Fibroblast of the aortic adventitia (primary cell): ENCODE measurements at regions not wholly inside any gene's neighbourhood (a gene's known extent, or its start where the extent isn't known, plus 50 kb on each side); places are given as distances from the start of the nearest gene placed in this dataset.

ENCODE experiments used
- DNase-seq: peaks from one replicate; pipeline ENCODE4 v3.0.0-alpha.2; 2010; ENCODE audit warnings: low read depth
- H3K4me3 ChIP-seq: 2 replicates; pipeline ENCODE4 v1.5.1; 2011; ENCODE audit warnings: low read depth, mild to moderate bottlenecking, control low read depth, low read length, moderate library complexity
- TF ChIP-seq, protein P1 (sequence below): IDR thresholded peaks from 2 replicates; pipeline ENCODE4 v1.5.1; 2011; ENCODE audit warnings: mild to moderate bottlenecking, low read length, control low read depth, inconsistent platforms; ENCODE audit not compliant: insufficient read depth

DNA sequence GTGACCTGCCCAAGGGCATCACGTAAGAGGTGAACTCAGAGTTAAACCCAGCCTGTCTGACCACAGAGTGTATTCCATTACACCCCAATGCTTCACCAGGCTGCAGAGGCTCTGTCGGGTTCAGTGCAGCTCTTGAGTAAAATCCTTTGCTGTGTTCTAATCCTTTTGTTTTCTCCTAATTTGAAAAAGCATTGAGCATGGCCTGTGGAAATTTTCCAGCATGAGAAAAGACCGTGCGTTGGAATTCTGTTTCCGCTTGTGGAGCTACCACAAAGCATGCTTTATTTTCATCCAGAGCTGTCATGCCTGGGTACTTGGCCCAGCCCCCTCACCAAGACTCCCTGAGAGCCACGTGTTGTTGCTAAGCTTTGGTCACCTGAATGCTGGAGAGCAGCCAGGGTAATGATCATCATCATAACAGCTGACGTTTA is 317.6 kb downstream of the PRDM2 start:
- DNase-seq, result no peak
- H3K4me3 ChIP-seq, result no peak overlapping the region
- TF ChIP-seq, protein P1, sequence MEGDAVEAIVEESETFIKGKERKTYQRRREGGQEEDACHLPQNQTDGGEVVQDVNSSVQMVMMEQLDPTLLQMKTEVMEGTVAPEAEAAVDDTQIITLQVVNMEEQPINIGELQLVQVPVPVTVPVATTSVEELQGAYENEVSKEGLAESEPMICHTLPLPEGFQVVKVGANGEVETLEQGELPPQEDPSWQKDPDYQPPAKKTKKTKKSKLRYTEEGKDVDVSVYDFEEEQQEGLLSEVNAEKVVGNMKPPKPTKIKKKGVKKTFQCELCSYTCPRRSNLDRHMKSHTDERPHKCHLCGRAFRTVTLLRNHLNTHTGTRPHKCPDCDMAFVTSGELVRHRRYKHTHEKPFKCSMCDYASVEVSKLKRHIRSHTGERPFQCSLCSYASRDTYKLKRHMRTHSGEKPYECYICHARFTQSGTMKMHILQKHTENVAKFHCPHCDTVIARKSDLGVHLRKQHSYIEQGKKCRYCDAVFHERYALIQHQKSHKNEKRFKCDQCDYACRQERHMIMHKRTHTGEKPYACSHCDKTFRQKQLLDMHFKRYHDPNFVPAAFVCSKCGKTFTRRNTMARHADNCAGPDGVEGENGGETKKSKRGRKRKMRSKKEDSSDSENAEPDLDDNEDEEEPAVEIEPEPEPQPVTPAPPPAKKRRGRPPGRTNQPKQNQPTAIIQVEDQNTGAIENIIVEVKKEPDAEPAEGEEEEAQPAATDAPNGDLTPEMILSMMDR, result no peak

DNA sequence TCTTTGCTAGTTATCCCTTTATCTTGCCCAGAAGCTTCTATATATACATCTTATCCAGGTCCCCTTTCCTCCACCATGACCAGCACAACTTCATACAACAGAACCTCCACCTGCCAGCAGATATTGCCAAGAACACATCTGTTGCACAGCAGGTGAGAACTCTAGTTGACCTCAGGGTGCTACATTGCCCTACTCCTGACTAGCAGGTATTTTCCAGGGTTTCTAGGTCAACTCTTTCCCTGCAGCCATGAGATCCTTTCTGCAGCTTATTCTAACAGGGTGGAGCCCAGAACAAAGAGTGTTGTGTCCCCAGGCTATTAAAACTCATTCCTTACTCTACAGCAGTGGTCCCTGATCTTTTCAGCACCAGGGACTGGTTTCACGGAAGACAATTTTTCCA is 319.5 kb downstream of the PRDM2 start:
- TF ChIP-seq, protein P1, result no peak
- no peak overlapping the region for H3K4me3 ChIP-seq
- no peak for DNase-seq

DNA sequence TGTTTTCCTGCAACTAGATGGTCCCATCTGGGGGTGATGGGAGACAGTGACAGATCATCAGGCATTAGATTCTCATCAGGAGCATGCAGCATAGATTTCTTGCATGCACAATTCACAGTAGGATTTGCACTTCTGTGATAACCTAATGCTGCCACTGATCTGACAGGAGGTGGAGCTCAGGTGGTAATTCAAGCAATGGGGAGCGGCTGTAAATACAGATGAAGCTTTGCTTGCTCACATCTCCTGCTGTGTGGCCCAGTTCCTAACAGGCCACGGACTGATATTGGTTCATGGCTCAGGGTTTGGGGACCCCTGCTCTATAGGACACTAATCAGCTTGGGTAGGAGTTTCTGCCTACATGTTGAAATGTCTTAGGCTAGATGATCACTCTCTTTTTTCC is 320.0 kb downstream of the PRDM2 start:
- TF ChIP-seq, protein P1, result no peak
- no peak overlapping the region for H3K4me3 ChIP-seq
- DNase-seq, result no peak

- TF ChIP-seq, protein P1, result no peak
- H3K4me3 ChIP-seq, result no peak overlapping the region
- DNase-seq, result no peak
Measured at GRCh38 chr1:14027099-14027498, 327.1 kb downstream of the PRDM2 start.

DNA sequence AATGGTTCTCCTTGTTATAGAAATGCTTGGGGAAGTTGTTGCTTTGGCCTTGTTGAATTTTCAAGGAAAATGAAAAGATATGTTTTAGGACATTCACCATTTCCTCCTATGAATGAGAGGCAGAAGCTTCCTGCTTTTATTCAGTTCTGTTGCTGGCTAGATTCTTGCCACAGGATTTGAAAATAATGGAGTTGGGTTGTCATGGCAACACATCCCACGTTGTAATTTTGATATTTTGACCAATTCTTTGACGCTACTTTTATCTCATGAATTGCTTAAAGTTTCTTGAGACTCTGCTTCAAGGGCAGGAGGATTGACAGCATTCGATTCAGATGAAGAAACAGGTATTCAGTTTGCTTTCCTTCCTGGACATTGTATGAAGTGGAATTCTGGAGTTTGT is 331.5 kb downstream of the PRDM2 start:
- H3K4me3 ChIP-seq, result no peak overlapping the region
- TF ChIP-seq, protein P1, result no peak
- no peak for DNase-seq

GRCh38 chr1:14034506-14034905 is 334.5 kb downstream of the PRDM2 start:
- no peak for DNase-seq
- no peak overlapping the region for H3K4me3 ChIP-seq
- TF ChIP-seq, protein P1, result no peak

- H3K4me3 ChIP-seq, result no peak overlapping the region
- TF ChIP-seq, protein P1, result no peak
- no peak for DNase-seq
Measured at GRCh38 chr1:14037101-14037847, 337.3 kb downstream of the PRDM2 start.
